DMS114 treated with DMSO at 0.1 percent for 48 hours (cell line): ENCODE measurements at regions not wholly inside any gene's neighbourhood (a gene's known extent, or its start where the extent isn't known, plus 50 kb on each side); places are given as distances from the start of the nearest gene placed in this dataset.

ENCODE experiments used
- DNase-seq: peaks from one replicate; lab custom pipeline; 2025; ENCODE audit not compliant: unreplicated experiment; lab: John Stamatoyannopoulos, UW

DNA sequence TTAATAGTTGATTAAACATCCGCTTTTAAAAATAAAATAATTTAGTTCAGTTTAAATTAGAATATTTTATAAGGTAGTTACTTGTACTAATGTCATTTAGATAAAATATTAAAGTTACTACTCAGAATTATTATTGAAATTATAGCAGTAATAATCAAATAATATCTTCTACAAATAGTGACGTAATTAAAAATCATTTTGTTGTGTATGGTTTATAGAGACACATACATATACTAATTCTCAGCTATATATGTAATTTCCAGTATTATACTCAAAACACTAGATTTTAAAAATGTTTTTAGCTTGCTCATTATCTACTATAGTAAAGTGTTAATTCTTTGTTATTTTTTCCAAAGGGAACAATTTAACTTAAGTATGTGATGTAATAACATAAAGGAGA, 435.2 kb upstream of the MANEA start:
- no peak for DNase-seq

DNA sequence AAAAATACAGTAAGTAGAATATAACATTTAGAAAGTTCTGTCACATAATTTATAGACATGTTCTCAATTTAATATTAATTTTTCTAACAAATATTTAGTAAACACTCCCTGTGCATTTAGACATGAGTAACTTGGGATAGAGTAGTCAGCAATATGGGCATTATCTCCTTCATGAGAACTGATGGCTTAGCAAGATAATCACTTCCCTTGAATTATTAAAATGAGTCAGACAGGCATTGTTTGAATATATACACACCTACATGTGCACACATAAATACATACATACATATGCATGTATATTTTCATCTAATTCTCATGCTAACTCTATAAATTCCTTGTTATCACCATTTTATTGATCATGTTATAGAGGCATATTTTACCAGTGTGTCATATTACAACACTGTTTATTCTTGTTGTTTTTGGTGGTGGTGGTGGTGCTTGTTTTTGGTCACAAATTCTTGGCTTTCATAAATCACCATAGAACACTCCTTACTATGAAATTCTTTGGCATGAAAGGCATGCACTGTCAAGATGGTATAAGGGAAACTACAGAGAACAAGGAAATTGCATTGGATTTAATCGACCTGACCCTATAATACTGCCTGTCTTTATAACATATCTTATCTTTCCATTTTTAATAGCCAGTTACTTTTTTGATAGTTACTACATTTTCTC, 434.5 kb upstream of the MANEA start:
- no peak for DNase-seq

- no peak for DNase-seq
Measured at GRCh38 chr6:95143408-95144180, 433.7 kb upstream of the MANEA start.

GRCh38 chr6:95145457-95145856, 431.9 kb upstream of the MANEA start:
- DNase-seq: no peak

DNA sequence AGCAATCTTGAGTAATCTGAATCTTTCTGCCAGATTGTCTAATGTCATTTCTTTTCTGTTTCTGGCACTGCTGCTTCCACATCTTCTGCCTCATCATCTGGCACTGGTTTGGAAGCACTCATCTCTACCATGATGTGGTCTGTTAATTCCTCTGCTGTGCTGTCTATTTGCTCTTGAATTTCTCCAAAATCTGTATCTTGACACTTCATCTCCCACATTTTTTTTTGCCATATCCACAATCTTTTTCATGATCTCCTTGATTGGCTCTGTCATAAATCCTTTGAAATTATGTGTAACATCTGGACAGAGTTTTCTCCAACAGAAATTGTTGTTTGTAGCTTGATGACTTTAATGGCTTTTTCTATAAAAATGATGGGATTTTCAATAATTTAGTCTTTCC, 417.8 kb upstream of the MANEA start:
- no peak for DNase-seq

GRCh38 chr6:95169775-95170174, 407.6 kb upstream of the MANEA start:
- no peak for DNase-seq

GRCh38 chr6:95175927-95176675, 401.2 kb upstream of the MANEA start:
- no peak for DNase-seq

GRCh38 chr6:95185874-95186273, 391.5 kb upstream of the MANEA start:
- DNase-seq: no peak

DNA sequence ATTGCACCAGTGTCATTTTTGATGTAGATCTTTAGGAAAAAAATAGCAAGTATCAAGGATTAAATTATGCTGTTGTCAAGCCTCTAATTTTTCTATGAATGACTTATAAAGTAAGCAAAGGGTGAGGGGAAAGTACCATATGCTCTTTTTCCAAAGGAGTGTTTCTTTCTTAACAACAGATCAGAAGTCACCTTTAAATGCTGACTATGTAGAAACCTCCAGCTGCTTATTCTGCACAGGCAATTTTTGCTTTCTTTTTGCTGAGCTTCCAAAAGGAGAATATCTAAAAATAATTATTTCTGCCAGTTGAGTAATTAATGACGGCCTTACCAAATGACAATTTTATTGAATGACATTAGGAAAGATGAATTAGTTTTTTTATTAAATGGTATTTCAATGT, 390.6 kb upstream of the MANEA start:
- no peak for DNase-seq

GRCh38 chr6:95197590-95197989, 379.7 kb upstream of the MANEA start:
- DNase-seq: no peak

- DNase-seq: peak; percentile 51
Measured at GRCh38 chr6:95203153-95203754, 374.1 kb upstream of the MANEA start.

DNA sequence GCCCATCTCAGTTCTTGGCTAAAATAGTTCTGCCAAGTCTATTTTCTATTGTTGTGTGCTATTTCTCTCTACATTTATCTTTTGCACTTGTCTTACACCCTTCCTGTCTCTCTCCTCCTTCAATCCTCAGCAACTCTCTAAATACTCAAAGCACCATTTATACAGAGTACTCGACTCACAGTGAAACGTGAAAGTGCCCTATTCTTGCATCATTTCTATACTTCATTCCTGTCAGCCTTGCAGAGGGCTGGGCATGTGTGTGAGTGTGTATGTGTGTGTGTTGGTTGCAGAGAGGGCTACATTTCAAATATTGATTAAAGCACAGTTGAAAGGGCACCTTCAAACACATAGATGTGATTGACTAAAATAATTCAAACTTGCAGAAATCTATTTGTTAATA, 373.2 kb upstream of the MANEA start:
- DNase-seq: no peak

DNA sequence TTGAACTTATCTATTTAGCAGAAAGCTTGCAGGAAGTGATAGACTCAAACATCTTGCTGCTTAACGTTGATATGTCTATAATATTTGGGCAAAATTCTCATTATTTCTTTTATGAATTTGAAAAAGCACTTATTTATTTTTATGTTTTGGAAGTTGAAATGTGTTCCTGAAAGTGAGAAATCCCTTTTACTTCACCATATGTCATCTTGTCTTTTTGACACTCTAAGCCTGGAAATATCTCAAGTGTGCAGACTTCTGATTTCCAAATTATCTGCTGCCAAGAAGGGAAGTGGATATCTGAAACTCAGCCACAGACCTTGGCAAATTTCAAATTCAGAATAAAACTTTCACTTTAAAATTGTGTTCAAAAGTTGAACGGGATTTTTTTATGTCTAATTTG, 368.7 kb upstream of the MANEA start:
- no peak for DNase-seq

- DNase-seq: no peak
Measured at GRCh38 chr6:95209074-95209473, 368.3 kb upstream of the MANEA start.

GRCh38 chr6:95216555-95216954, 360.8 kb upstream of the MANEA start:
- no peak for DNase-seq

DNA sequence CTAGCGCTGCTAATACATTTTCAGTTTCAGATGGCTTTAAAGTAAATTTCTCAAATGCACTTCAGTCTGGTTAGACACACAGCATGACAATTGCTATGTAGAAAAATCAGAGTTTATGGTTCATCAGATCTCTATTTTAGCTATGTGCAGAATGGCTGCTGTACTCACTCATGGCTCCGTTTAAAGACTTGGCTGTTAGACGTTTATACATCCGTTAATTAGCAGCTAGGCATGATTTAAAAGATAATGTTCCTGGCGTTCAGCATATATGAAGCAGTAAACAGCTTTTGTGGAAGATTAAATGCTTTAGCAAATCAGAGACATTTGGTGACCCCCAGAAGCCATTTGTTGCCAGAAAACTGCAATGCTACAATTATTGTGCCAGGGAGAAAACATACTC, 350.0 kb upstream of the MANEA start:
- DNase-seq: no peak

- DNase-seq: no peak
Measured at GRCh38 chr6:95228636-95229035, 348.7 kb upstream of the MANEA start.

DNA sequence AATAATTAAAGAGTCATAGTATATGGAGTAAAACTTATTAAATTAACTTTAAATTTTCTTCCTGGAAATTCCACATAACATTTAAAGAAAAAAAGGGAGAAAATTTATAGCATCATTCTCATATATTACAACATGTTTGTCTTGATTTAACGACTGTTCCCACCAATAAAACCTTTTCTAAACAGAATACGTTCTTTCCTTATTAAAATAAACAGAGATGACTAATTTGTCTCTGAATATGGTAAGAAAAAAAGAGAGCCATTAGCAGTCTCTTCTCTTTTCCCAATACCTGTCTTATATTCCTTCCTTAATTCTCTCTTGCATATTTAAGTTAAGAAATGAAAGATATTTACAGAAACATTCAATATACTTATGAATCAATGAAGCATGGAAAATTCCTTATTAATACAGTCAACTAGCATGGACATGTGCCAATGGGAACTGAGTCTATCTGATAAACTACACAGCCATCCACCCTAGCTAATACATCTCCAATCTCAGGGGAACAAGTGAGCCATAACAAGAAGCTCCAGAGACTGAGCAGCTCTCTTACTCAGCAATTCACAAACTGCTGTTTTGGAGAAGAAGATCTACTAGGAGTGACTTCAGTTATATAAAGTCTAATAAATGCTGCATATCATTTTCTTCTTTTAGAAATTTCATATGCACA, 347.1 kb upstream of the MANEA start:
- DNase-seq: no peak

GRCh38 chr6:95231416-95231815, 345.9 kb upstream of the MANEA start:
- DNase-seq: no peak

- DNase-seq: no peak
Measured at GRCh38 chr6:95232446-95232845, 344.9 kb upstream of the MANEA start.

DNA sequence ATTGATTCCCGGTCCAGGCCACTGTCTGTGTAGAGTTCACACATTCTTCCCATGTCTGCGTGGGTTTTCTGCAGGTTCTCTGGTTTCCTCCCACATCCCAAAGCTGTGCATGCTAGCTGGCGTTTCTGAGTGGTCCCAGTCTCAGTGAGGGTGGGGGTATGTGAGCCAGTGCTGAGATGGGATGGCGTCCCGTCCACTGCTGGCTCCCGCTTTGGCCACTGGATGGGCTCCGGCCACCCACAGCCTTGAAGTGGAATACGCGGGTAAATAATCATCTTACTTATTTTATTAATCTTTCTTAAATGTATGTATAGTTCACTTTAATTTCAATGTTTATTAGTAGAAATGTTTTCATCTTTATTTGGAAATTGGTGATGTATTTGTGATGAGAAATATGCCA, 343.5 kb upstream of the MANEA start:
- no peak for DNase-seq
